ENCODE measurements at regions not wholly inside any gene's neighbourhood (a gene's known extent, or its start where the extent isn't known, plus 50 kb on each side); places are given as distances from the start of the nearest gene placed in this dataset.

- TF ChIP-seq, protein P1, sequence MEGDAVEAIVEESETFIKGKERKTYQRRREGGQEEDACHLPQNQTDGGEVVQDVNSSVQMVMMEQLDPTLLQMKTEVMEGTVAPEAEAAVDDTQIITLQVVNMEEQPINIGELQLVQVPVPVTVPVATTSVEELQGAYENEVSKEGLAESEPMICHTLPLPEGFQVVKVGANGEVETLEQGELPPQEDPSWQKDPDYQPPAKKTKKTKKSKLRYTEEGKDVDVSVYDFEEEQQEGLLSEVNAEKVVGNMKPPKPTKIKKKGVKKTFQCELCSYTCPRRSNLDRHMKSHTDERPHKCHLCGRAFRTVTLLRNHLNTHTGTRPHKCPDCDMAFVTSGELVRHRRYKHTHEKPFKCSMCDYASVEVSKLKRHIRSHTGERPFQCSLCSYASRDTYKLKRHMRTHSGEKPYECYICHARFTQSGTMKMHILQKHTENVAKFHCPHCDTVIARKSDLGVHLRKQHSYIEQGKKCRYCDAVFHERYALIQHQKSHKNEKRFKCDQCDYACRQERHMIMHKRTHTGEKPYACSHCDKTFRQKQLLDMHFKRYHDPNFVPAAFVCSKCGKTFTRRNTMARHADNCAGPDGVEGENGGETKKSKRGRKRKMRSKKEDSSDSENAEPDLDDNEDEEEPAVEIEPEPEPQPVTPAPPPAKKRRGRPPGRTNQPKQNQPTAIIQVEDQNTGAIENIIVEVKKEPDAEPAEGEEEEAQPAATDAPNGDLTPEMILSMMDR (IDR thresholded peaks at IDR 0.05), result no peak
- no peak for TF ChIP-seq POLR2A (IDR thresholded peaks at IDR 0.05)
These were observed 937.8 kb upstream of the LRATD1 start for GRCh38 chr2:13694673-13695072.

All from heart left ventricle (tissue), 13 donors.